H1 (cell line): ENCODE measurements at regions not wholly inside any gene's neighbourhood (a gene's known extent, or its start where the extent isn't known, plus 50 kb on each side); places are given as distances from the start of the nearest gene placed in this dataset.

Experiments used
- CTCF ChIA-PET: fragments of 300-600 bp; sonication (Branson Sonifier 250); formaldehyde crosslinking; loops from one replicate; lab custom pipeline; 2021; ENCODE audit not compliant: partially characterized antibody; lab: Charles Lee
- POLR2A ChIA-PET: fragments of 300-600 bp; sonication (Branson Sonifier 250); formaldehyde crosslinking; loops from one replicate; lab custom pipeline; 2021; ENCODE audit warnings: inconsistent platforms; ENCODE audit not compliant: partially characterized antibody; lab: Charles Lee
- DNase-seq, 2 experiments: peaks; one replicate each; pipeline versions ENCODE4 v3.0.0 to v3.0.0-alpha.2; 2010 to 2022; ENCODE audit warnings: low spot score in 2 of 2, low read depth in 1 of 2, mixed read lengths in 1 of 2
- FAIRE-seq: peaks from 2 replicates; lab custom pipeline; 2011; peaks lifted over from hg19 to GRCh38; lab: Jason Lieb, UNC
- H2AFZ ChIP-seq: 2 replicates; pipeline ENCODE4 v1.8.1; 2012; ENCODE audit warnings: low read length, inconsistent platforms
- H2AK5ac ChIP-seq: 2 replicates; pipeline ENCODE4 v1.6.1; 2013; ENCODE audit warnings: low read depth, low read length
- H2BK120ac ChIP-seq: replicated peaks from 2 replicates; pipeline ENCODE3; 2013; ENCODE audit warnings: low read depth, low read length, inconsistent platforms
- H2BK12ac ChIP-seq: 2 replicates; pipeline ENCODE4 v1.6.1; 2013; ENCODE audit warnings: low read depth, low read length
- H2BK15ac ChIP-seq: 2 replicates; pipeline ENCODE4 v1.6.1; 2013; ENCODE audit warnings: low read length
- H2BK20ac ChIP-seq: 2 replicates; pipeline ENCODE4 v1.6.1; 2013; ENCODE audit warnings: low read length
- H2BK5ac ChIP-seq: 2 replicates; pipeline ENCODE4 v1.6.1; 2013; ENCODE audit warnings: low read depth, low read length
- H3K14ac ChIP-seq: 2 replicates; pipeline ENCODE4 v1.6.1; 2013; ENCODE audit warnings: inconsistent platforms; ENCODE audit not compliant: insufficient read length
- H3K18ac ChIP-seq: 2 replicates; pipeline ENCODE4 v1.6.1; 2013; ENCODE audit warnings: low read length; ENCODE audit errors: extremely low read depth
- H3K23ac ChIP-seq: 2 replicates; pipeline ENCODE4 v1.6.1; 2013; ENCODE audit warnings: inconsistent platforms; ENCODE audit not compliant: insufficient read length
- H3K23me2 ChIP-seq: 2 replicates; pipeline ENCODE4 v1.6.1; 2013; ENCODE audit warnings: low read depth, low read length
- H3K27ac ChIP-seq: 2 replicates; pipeline ENCODE4 v1.6.1; 2011; ENCODE audit warnings: low read depth, low read length, inconsistent platforms
- H3K27me3 ChIP-seq, 4 experiments: replicated peaks in 1 of 4; 1 replicate in 1 of 4; 2 replicates in 3 of 4; pipeline versions ENCODE4 v1.6.1 to v1.8.1; 2011 to 2013; ENCODE audit warnings: low read length in 3 of 4, mild to moderate bottlenecking in 3 of 4, inconsistent platforms in 2 of 4, mixed read lengths in 2 of 4, moderate library complexity in 1 of 4; ENCODE audit not compliant: control insufficient read depth in 3 of 4, insufficient read depth in 3 of 4; ENCODE audit errors: extremely low read depth in 1 of 4
- H3K36me3 ChIP-seq, 4 experiments: 2 replicates each; pipeline versions ENCODE4 v1.6.1 to v1.8.1; 2011 to 2013; ENCODE audit warnings: mild to moderate bottlenecking in 4 of 4, low read length in 3 of 4, moderate library complexity in 2 of 4, control low read depth in 1 of 4, inconsistent platforms in 1 of 4; ENCODE audit not compliant: insufficient read depth in 4 of 4, control insufficient read depth in 2 of 4
- H3K4ac ChIP-seq: replicated peaks from 2 replicates; pipeline ENCODE3; 2013; ENCODE audit warnings: low read length, low read depth, mixed read lengths, inconsistent platforms; ENCODE audit not compliant: insufficient read length
- H3K4me1 ChIP-seq, 4 experiments: replicated peaks in 1 of 4; 1 replicate in 1 of 4; 2 replicates in 3 of 4; pipeline versions ENCODE4 v1.6.1 to v1.8.1; 2011 to 2013; ENCODE audit warnings: low read length in 3 of 4, inconsistent platforms in 2 of 4, mixed read lengths in 1 of 4; ENCODE audit not compliant: insufficient read depth in 4 of 4, control insufficient read depth in 3 of 4
- H3K4me2 ChIP-seq, 2 experiments: 2 replicates each; pipeline versions ENCODE4 v1.6.1 to v1.8.1; 2011 to 2013; ENCODE audit warnings: low read depth in 2 of 2, low read length in 2 of 2, control low read depth in 1 of 2, inconsistent platforms in 1 of 2, mild to moderate bottlenecking in 1 of 2; ENCODE audit not compliant: insufficient read depth in 1 of 2
- H3K4me3 ChIP-seq, 4 experiments: fragments of 200-600, 300-600 bp in 1 of 4; sonication (generic), shearing (Covaris generic), sonication (Bioruptor Twin) in 1 of 4; 2 replicates each; pipeline versions ENCODE4 v1.5.1 to v1.8.1; 2011 to 2016; ENCODE audit warnings: low read length in 4 of 4, low read depth in 3 of 4, control low read depth in 2 of 4, inconsistent platforms in 2 of 4, mild to moderate bottlenecking in 2 of 4, mixed read lengths in 1 of 4, moderate library complexity in 1 of 4; ENCODE audit not compliant: insufficient read depth in 2 of 4; ENCODE audit errors: extremely low read depth in 1 of 4
- H3K56ac ChIP-seq: replicated peaks from 2 replicates; pipeline ENCODE3; 2013; ENCODE audit warnings: low read depth, mild to moderate bottlenecking, mixed read lengths, low read length, inconsistent platforms; ENCODE audit not compliant: insufficient read length
- H3K79me1 ChIP-seq: 2 replicates; pipeline ENCODE4 v1.6.1; 2013; ENCODE audit warnings: low read depth, low read length, control low read depth
- H3K79me2 ChIP-seq, 2 experiments: 2 replicates each; pipeline versions ENCODE4 v1.6.1 to v1.8.1; 2012 to 2013; ENCODE audit warnings: low read length in 2 of 2, mild to moderate bottlenecking in 2 of 2, inconsistent platforms in 1 of 2; ENCODE audit not compliant: insufficient read depth in 2 of 2, control insufficient read depth in 1 of 2
- H3K9ac ChIP-seq, 4 experiments: replicated peaks in 1 of 4; 1 replicate in 1 of 4; 2 replicates in 3 of 4; pipeline versions ENCODE4 v1.6.1 to v1.8.1; 2011 to 2013; ENCODE audit warnings: low read depth in 3 of 4, low read length in 3 of 4, control low read depth in 2 of 4, mild to moderate bottlenecking in 2 of 4, moderate library complexity in 2 of 4, inconsistent platforms in 1 of 4; ENCODE audit errors: extremely low read depth in 1 of 4
- H3K9me3 ChIP-seq, 2 experiments: 2 replicates each; pipeline versions ENCODE4 v1.6.1 to v1.8.1; 2012 to 2013; ENCODE audit warnings: mild to moderate bottlenecking in 2 of 2, moderate library complexity in 2 of 2, control low read depth in 1 of 2, inconsistent platforms in 1 of 2, low read depth in 1 of 2, low read length in 1 of 2, mixed read lengths in 1 of 2; ENCODE audit not compliant: insufficient read depth in 2 of 2
- H4K20me1 ChIP-seq, 2 experiments: replicated peaks in 1 of 2; 2 replicates each; pipeline versions ENCODE3 to v1.8.1; 2011 to 2013; ENCODE audit warnings: inconsistent platforms in 2 of 2, low read length in 2 of 2, mild to moderate bottlenecking in 1 of 2; ENCODE audit not compliant: insufficient read depth in 2 of 2, control insufficient read depth in 1 of 2
- H4K5ac ChIP-seq: 2 replicates; pipeline ENCODE4 v1.6.1; 2013; ENCODE audit warnings: low read length, low read depth, mixed read lengths, inconsistent platforms; ENCODE audit not compliant: insufficient read length
- H4K8ac ChIP-seq: 2 replicates; pipeline ENCODE4 v1.8.0; 2013; ENCODE audit warnings: mild to moderate bottlenecking, moderate library complexity, low read length, inconsistent platforms; ENCODE audit not compliant: insufficient read depth; ENCODE audit errors: extremely low read depth
- H4K91ac ChIP-seq: replicated peaks from 2 replicates; pipeline ENCODE3; 2013; ENCODE audit warnings: low read length, mixed read lengths, inconsistent platforms; ENCODE audit not compliant: insufficient read length
- ASH2L ChIP-seq: fragments of 200-600, 300-600 bp; sonication (generic); IDR thresholded peaks from one replicate; pipeline ENCODE4 v1.7.1; 2017; ENCODE audit warnings: low read length
- BACH1 ChIP-seq: IDR thresholded peaks from 2 replicates; pipeline ENCODE4 v1.6.1; 2012; ENCODE audit warnings: low read length, improper control_type of control experiment
- CBX5 ChIP-seq: fragments of 300-800, 300-1000 bp; sonication (generic); IDR thresholded peaks from 2 replicates; pipeline ENCODE4 v1.7.1; 2016; ENCODE audit warnings: antibody characterized with exemption, low read length, low read depth
- EGR1 ChIP-seq: IDR thresholded peaks from 2 replicates; pipeline ENCODE4 v1.6.1; 2011; ENCODE audit warnings: low read depth, low read length, borderline replicate concordance
- GTF2F1 ChIP-seq: IDR thresholded peaks from 2 replicates; pipeline ENCODE4 v1.6.1; 2012; ENCODE audit warnings: low read depth, low read length, improper control_type of control experiment, borderline replicate concordance
- HDAC2 ChIP-seq, 2 experiments: fragments of 300-600 bp in 1 of 2; sonication (generic) in 1 of 2; IDR thresholded peaks; 2 replicates each; pipeline ENCODE4 v1.6.1; 2011 to 2012; ENCODE audit warnings: low read depth in 2 of 2, low read length in 2 of 2, mild to moderate bottlenecking in 2 of 2, moderate library complexity in 2 of 2, borderline replicate concordance in 1 of 2, inconsistent platforms in 1 of 2
- KDM4A ChIP-seq: IDR thresholded peaks from one replicate; pipeline ENCODE4 v1.7.1; 2012; ENCODE audit warnings: low read depth, mild to moderate bottlenecking, moderate library complexity, low read length, inconsistent platforms; ENCODE audit not compliant: severe bottlenecking
- MAFK ChIP-seq: IDR thresholded peaks from 2 replicates; pipeline ENCODE4 v1.6.1; 2012; ENCODE audit warnings: low read depth, mild to moderate bottlenecking, improper control_type of control experiment, low read length
- SAP30 ChIP-seq: fragments of 300-600 bp; sonication (generic); IDR thresholded peaks from 2 replicates; pipeline ENCODE4 v1.7.1; 2012; ENCODE audit warnings: low read length, moderate library complexity, mild to moderate bottlenecking, inconsistent platforms; ENCODE audit not compliant: insufficient read depth, insufficient replicate concordance
- SIX5 ChIP-seq: IDR thresholded peaks from 2 replicates; pipeline ENCODE4 v1.6.1; 2011; ENCODE audit warnings: mild to moderate bottlenecking, low read depth, low read length
- TBP ChIP-seq: IDR thresholded peaks from 2 replicates; pipeline ENCODE4 v1.6.1; 2011; ENCODE audit warnings: low read depth, low read length, improper control_type of control experiment
- TEAD4 ChIP-seq: IDR thresholded peaks from 2 replicates; pipeline ENCODE4 v1.6.1; 2012; ENCODE audit warnings: low read depth, low read length, inconsistent platforms, mixed read lengths
- USF2 ChIP-seq: IDR thresholded peaks from 2 replicates; pipeline ENCODE4 v1.6.1; 2011; ENCODE audit warnings: low read length, improper control_type of control experiment
- ZNF274 ChIP-seq: IDR thresholded peaks from 2 replicates; pipeline ENCODE4 v1.7.0; 2012; ENCODE audit warnings: low read length, borderline replicate concordance; ENCODE audit errors: extremely low read depth
- WGBS, 2 experiments: shearing (Covaris generic) in 1 of 2; methylation state at CpG; one replicate each; pipeline versions ENCODE4 v1.1.6 to v1.1.7; 2013 to 2015; ENCODE audit warnings: low lambda C conversion rate in 2 of 2, mixed read lengths in 2 of 2, inconsistent platforms in 1 of 2, low coverage in 1 of 2, missing lambda C conversion rate in 1 of 2; ENCODE audit not compliant: insufficient replicate concordance in 2 of 2, insufficient coverage in 1 of 2, insufficient read length in 1 of 2; ENCODE audit errors: extremely low coverage in 1 of 2, missing lambda C conversion rate in 1 of 2; 5-methylcytosine and 5-hydroxymethylcytosine counted together

- H3K4ac ChIP-seq: no peak overlapping the region
- no peak overlapping the region for H2BK20ac ChIP-seq
- H2BK15ac ChIP-seq: no peak overlapping the region
- DNase-seq (no peak), FAIRE-seq (no peak)
- H2BK5ac ChIP-seq: no peak overlapping the region
- POLR2A ChIA-PET: interaction anchor here (1.5 kb wide), 1 partner anchor 162 kb away, joined by 3 read pairs; the partner anchor contains the start of gene COPS4
- no peak overlapping the region for H4K91ac ChIP-seq
- H2AK5ac ChIP-seq: no peak overlapping the region
- H4K8ac ChIP-seq: no peak overlapping the region
- no peak overlapping the region for H3K56ac ChIP-seq
- no peak overlapping the region for H3K14ac ChIP-seq
- no peak overlapping the region for H3K18ac ChIP-seq
- H3K4me1 ChIP-seq: peaks cover 0 to 5% (median 0%) of the 10 kb centered on the region in 4 experiments; a peak in 2 of 7 replicates
- 89% methylated on average over 2 of the region's 2 CpGs; no CpG with 5 or more reads in 1 of the 2 experiments for WGBS, 2 experiments
- H3K23ac ChIP-seq: no peak overlapping the region
- no peak overlapping the region for H3K4me3 ChIP-seq
- no peaks in the 10 kb centered on the region for H3K36me3 ChIP-seq
- no peaks in the 10 kb centered on the region for H3K27me3 ChIP-seq
- no peaks in the 10 kb centered on the region for H3K23me2 ChIP-seq
- CTCF ChIA-PET: interaction anchor here (0.7 to 1.7 kb wide), 3 partner anchors 21 to 100 kb away, joined by 3 to 8 read pairs (median 3); no protein-coding TSS in a partner anchor
- H3K9me3 ChIP-seq: no peaks in the 10 kb centered on the region
- no peak overlapping the region for H2BK120ac ChIP-seq
- H4K20me1 ChIP-seq: no peaks in the 10 kb centered on the region
- no peak overlapping the region for H2AFZ ChIP-seq
- H3K79me1 ChIP-seq: no peaks in the 10 kb centered on the region
- no peak overlapping the region for H3K9ac ChIP-seq
- H2BK12ac ChIP-seq: no peak overlapping the region
- H3K79me2 ChIP-seq: no peaks in the 10 kb centered on the region
- H4K5ac ChIP-seq: no peak overlapping the region
- no peak overlapping the region for H3K27ac ChIP-seq
- no peak overlapping the region for H3K4me2 ChIP-seq
- no peak for TF ChIP-seq KDM4A
- TF ChIP-seq GTF2F1: no peak
- TF ChIP-seq EGR1: no peak
- no peak for TF ChIP-seq CBX5
- no peak for TF ChIP-seq SIX5
- TF ChIP-seq TBP: no peak
- TF ChIP-seq ASH2L: no peak
- no peak for TF ChIP-seq TEAD4
- TF ChIP-seq SAP30: no peak
- TF ChIP-seq MAFK: no peak
- no peak for TF ChIP-seq BACH1
- no peak for TF ChIP-seq HDAC2 (IDR thresholded peaks at IDR 0.05; ENCODE audit: borderline replicate concordance in 1 of 2, low read depth in 2 of 2, low read length in 2 of 2)
- TF ChIP-seq ZNF274: no peak
- TF ChIP-seq USF2: no peak
These were observed 82.4 kb upstream of the PLAC8 start for GRCh38 chr4:83196921-83197320.
